HEK293 (cell line): ENCODE measurements at regions not wholly inside any gene's neighbourhood (a gene's known extent, or its start where the extent isn't known, plus 50 kb on each side); places are given as distances from the start of the nearest gene placed in this dataset.

Experiments
- CTCF ChIA-PET: fragments of 350-600 bp; formaldehyde crosslinking; extraction: SDS; loops from one replicate; lab custom pipeline; 2021; ENCODE audit warnings: antibody characterized with exemption; lab: Yijun Ruan, JAX
- POLR2A ChIA-PET: fragments of 300-600 bp; formaldehyde crosslinking; extraction: SDS; loops from one replicate; lab custom pipeline; 2020; ENCODE audit warnings: antibody characterized with exemption, inconsistent platforms; lab: Yijun Ruan, JAX
- H3K27ac ChIP-seq: fragments of 200-500 bp; sonication (Bioruptor generic); 2 replicates; pipeline ENCODE4 v1.5.1; 2014; ENCODE audit warnings: low read depth, low read length, control low read depth, inconsistent platforms; ENCODE audit errors: extremely low read depth
- H3K36me3 ChIP-seq, 2 experiments: fragments of 200-500 bp in 1 of 2; sonication (Bioruptor generic) in 1 of 2; 1 replicate in 1 of 2; 2 replicates in 1 of 2; pipeline ENCODE4 v1.5.1; 2014 to 2017; ENCODE audit warnings: inconsistent platforms in 2 of 2, low read length in 2 of 2; ENCODE audit not compliant: control insufficient read depth in 2 of 2, insufficient read depth in 1 of 2
- H3K4me1 ChIP-seq: fragments of 200-500 bp; sonication (Bioruptor generic); 2 replicates; pipeline ENCODE4 v1.5.1; 2014; ENCODE audit warnings: mild to moderate bottlenecking, low read length, inconsistent platforms; ENCODE audit not compliant: control insufficient read depth, insufficient read depth
- H3K4me3 ChIP-seq: 2 replicates; pipeline ENCODE4 v1.5.1; 2011; ENCODE audit warnings: low read depth, mild to moderate bottlenecking, control low read depth, low read length, moderate library complexity
- H3K9me3 ChIP-seq: fragments of 200-500 bp; sonication (Bioruptor generic); 2 replicates; pipeline ENCODE4 v1.5.1; 2014; ENCODE audit warnings: low read depth, low read length, inconsistent platforms; ENCODE audit not compliant: control insufficient read depth, insufficient read depth
- AEBP2 ChIP-seq: fragments of 450-650 bp; formaldehyde crosslinking; IDR thresholded peaks from 2 replicates; pipeline ENCODE4 v1.5.1; 2016; ENCODE audit warnings: missing biosample characterization, missing genetic modification characterization, borderline replicate concordance
- BCL11A ChIP-seq: fragments of 450-650 bp; formaldehyde crosslinking; IDR thresholded peaks from 2 replicates; pipeline ENCODE4 v1.5.1; 2016; ENCODE audit warnings: low read depth, missing biosample characterization, missing genetic modification characterization
- IKZF3 ChIP-seq: fragments of 450-650 bp; IDR thresholded peaks from 2 replicates; pipeline ENCODE4 v1.5.0; 2018; ENCODE audit warnings: missing biosample characterization, mild to moderate bottlenecking, missing genetic modification characterization, moderate library complexity
- OVOL3 ChIP-seq: fragments of 450-650 bp; formaldehyde crosslinking; IDR thresholded peaks from 2 replicates; pipeline ENCODE4 v1.5.1; 2016; ENCODE audit warnings: missing biosample characterization, missing genetic modification characterization
- PRDM2 ChIP-seq: fragments of 450-650 bp; formaldehyde crosslinking; IDR thresholded peaks from 2 replicates; pipeline ENCODE4 v1.5.1; 2016; ENCODE audit warnings: missing biosample characterization, missing genetic modification characterization, borderline replicate concordance
- SETDB1 ChIP-seq: IDR thresholded peaks from one replicate; pipeline ENCODE4 v1.6.1; 2017; ENCODE audit warnings: mild to moderate bottlenecking, low read length, moderate library complexity, mixed read lengths; ENCODE audit not compliant: insufficient read length
- SP7 ChIP-seq: fragments of 450-650 bp; formaldehyde crosslinking; IDR thresholded peaks from 2 replicates; pipeline ENCODE4 v1.5.1; 2016; ENCODE audit warnings: missing biosample characterization, missing genetic modification characterization
- ZBTB26 ChIP-seq: fragments of 450-650 bp; formaldehyde crosslinking; optimal IDR thresholded peaks from 2 replicates; pipeline ENCODE3; 2016; ENCODE audit warnings: missing biosample characterization, mild to moderate bottlenecking, missing genetic modification characterization
- ZBTB48 ChIP-seq: fragments of 450-650 bp; formaldehyde crosslinking; IDR thresholded peaks from 2 replicates; pipeline ENCODE4 v1.5.1; 2016; ENCODE audit warnings: missing biosample characterization, missing genetic modification characterization
- ZEB2 ChIP-seq: fragments of 450-650 bp; formaldehyde crosslinking; IDR thresholded peaks from 2 replicates; pipeline ENCODE4 v1.5.1; 2016; ENCODE audit warnings: missing biosample characterization, missing genetic modification characterization
- ZNF362 ChIP-seq: fragments of 450-650 bp; formaldehyde crosslinking; IDR thresholded peaks from 2 replicates; pipeline ENCODE4 v1.5.1; 2016; ENCODE audit warnings: missing biosample characterization, missing genetic modification characterization
- ZNF433 ChIP-seq: fragments of 450-650 bp; formaldehyde crosslinking; IDR thresholded peaks from 2 replicates; pipeline ENCODE4 v1.5.1; 2016; ENCODE audit warnings: missing biosample characterization, missing genetic modification characterization, low read depth
- ZNF521 ChIP-seq: fragments of 450-650 bp; formaldehyde crosslinking; IDR thresholded peaks from 2 replicates; pipeline ENCODE4 v1.5.1; 2017; ENCODE audit warnings: missing biosample characterization, mild to moderate bottlenecking, missing genetic modification characterization
- ZNF544 ChIP-seq: fragments of 450-650 bp; formaldehyde crosslinking; IDR thresholded peaks from 2 replicates; pipeline ENCODE4 v1.5.0; 2017; ENCODE audit warnings: missing biosample characterization, missing genetic modification characterization
- ZNF707 ChIP-seq: fragments of 450-650 bp; formaldehyde crosslinking; IDR thresholded peaks from 2 replicates; pipeline ENCODE4 v1.5.1; 2016; ENCODE audit warnings: missing biosample characterization, missing genetic modification characterization

- TF ChIP-seq IKZF3 (tag by site-specific recombination) (no peak), OVOL3 (tag by site-specific recombination) (no peak)
- TF ChIP-seq, all 188 proteins: peak for 0
Measured at GRCh38 chr7:45461026-45461425, 113.1 kb upstream of the ADCY1 start (continued).

- Histone ChIP-seq H3K27ac (no peak overlapping the region), H3K4me3 (no peak overlapping the region), H3K9me3 (no peaks in the 10 kb centered on the region), H3K4me1 (no peaks in the 10 kb centered on the region), H3K36me3 (no peaks in the 10 kb centered on the region)
- ChIA-PET CTCF (no interaction called here), POLR2A (no interaction called here)
- TF ChIP-seq SETDB1 (no peak), ZNF433 (tag by site-specific recombination) (no peak), ZBTB48 (no peak), ZEB2 (no peak), ZNF544 (tag by site-specific recombination) (no peak)
Measured at GRCh38 chr7:45469103-45469502, 105.1 kb upstream of the ADCY1 start.

GRCh38 chr7:45470031-45470430, 104.1 kb upstream of the ADCY1 start:
- ChIA-PET CTCF (no interaction called here), POLR2A (no interaction called here)
- Histone ChIP-seq H3K4me1 (no peaks in the 10 kb centered on the region), H3K9me3 (no peaks in the 10 kb centered on the region), H3K27ac (no peak overlapping the region), H3K36me3 (no peaks in the 10 kb centered on the region), H3K4me3 (no peak overlapping the region)
- TF ChIP-seq BCL11A (tag by site-specific recombination) (no peak), ZNF521 (no peak), AEBP2 (tag by site-specific recombination) (no peak), SP7 (no peak), ZBTB26 (no peak)

- TF ChIP-seq PRDM2 (tag by site-specific recombination), result no peak
- TF ChIP-seq SP7, result no peak
- no peak for TF ChIP-seq ZNF707 (tag by site-specific recombination)
- no peak for TF ChIP-seq ZNF362
- POLR2A ChIA-PET, result no interaction called here
- Histone ChIP-seq H3K36me3 (no peaks in the 10 kb centered on the region), H3K9me3 (no peaks in the 10 kb centered on the region), H3K4me1 (no peaks in the 10 kb centered on the region), H3K4me3 (no peak overlapping the region), H3K27ac (no peak overlapping the region)
- CTCF ChIA-PET, result no interaction called here
Measured at GRCh38 chr7:45479781-45480180, 94.4 kb upstream of the ADCY1 start.
